ENCODE measurements at regions not wholly inside any gene's neighbourhood (a gene's known extent, or its start where the extent isn't known, plus 50 kb on each side); places are given as distances from the start of the nearest gene placed in this dataset.
"Not testable (repeated sequence)": the region's sequence is repeated elsewhere in the genome, so short reads cannot be mapped to it uniquely, and the experiment has no call there.

GRCh38 chr1:213464786-213465460, 413.9 kb downstream of the RPS6KC1 start:
- DNase-seq (ENCODE audit: low read depth): no peak

- no peak for DNase-seq (ENCODE audit: low read depth)
Observed at GRCh38 chr1:213466541-213466940, 415.5 kb downstream of the RPS6KC1 start.

GRCh38 chr1:213474054-213474453, 423.0 kb downstream of the RPS6KC1 start:
- no peak for DNase-seq (ENCODE audit: low read depth)

- no peak for DNase-seq (ENCODE audit: low read depth)
Observed at GRCh38 chr1:213481395-213481794, 430.4 kb downstream of the RPS6KC1 start.

GRCh38 chr1:213484333-213484732, 433.3 kb downstream of the RPS6KC1 start:
- no peak for DNase-seq (ENCODE audit: low read depth)

- DNase-seq (ENCODE audit: low read depth): no peak
Observed at GRCh38 chr1:213484758-213485157, 433.7 kb downstream of the RPS6KC1 start.

GRCh38 chr1:213486488-213486887, 435.4 kb downstream of the RPS6KC1 start:
- no peak for DNase-seq (ENCODE audit: low read depth)

GRCh38 chr1:213491468-213491867, 440.4 kb downstream of the RPS6KC1 start:
- DNase-seq (ENCODE audit: low read depth): no peak

GRCh38 chr1:213492161-213493041, 441.4 kb downstream of the RPS6KC1 start:
- DNase-seq (ENCODE audit: low read depth): no peak

- no peak for DNase-seq (ENCODE audit: low read depth)
Observed at GRCh38 chr1:213499444-213499843, 448.4 kb downstream of the RPS6KC1 start.

GRCh38 chr1:213507472-213508223, 456.6 kb downstream of the RPS6KC1 start:
- no peak for DNase-seq (ENCODE audit: low read depth)

- DNase-seq (ENCODE audit: low read depth): no peak
Observed at GRCh38 chr1:213511173-213511572, 460.1 kb downstream of the RPS6KC1 start.

- DNase-seq (ENCODE audit: low read depth): no peak
Observed at GRCh38 chr1:213512316-213512715, 461.3 kb downstream of the RPS6KC1 start.

- DNase-seq (ENCODE audit: low read depth): no peak
Observed at GRCh38 chr1:213513006-213513405, 462.0 kb downstream of the RPS6KC1 start.

GRCh38 chr1:213514408-213515179, 463.6 kb downstream of the RPS6KC1 start:
- DNase-seq (ENCODE audit: low read depth): not testable (repeated sequence)

GRCh38 chr1:213519098-213519497, 468.1 kb downstream of the RPS6KC1 start:
- no peak for DNase-seq (ENCODE audit: low read depth)

- DNase-seq (ENCODE audit: low read depth): no peak
Observed at GRCh38 chr1:213521206-213521605, 466.6 kb upstream of the PROX1 start.

- no peak for DNase-seq (ENCODE audit: low read depth)
Observed at GRCh38 chr1:213523781-213524398, 463.9 kb upstream of the PROX1 start.

GRCh38 chr1:213526306-213526705, 461.5 kb upstream of the PROX1 start:
- DNase-seq (ENCODE audit: low read depth): no peak

GRCh38 chr1:213530611-213531320, 457.0 kb upstream of the PROX1 start:
- no peak for DNase-seq (ENCODE audit: low read depth)
